ENCODE measurements at regions not wholly inside any gene's neighbourhood (a gene's known extent, or its start where the extent isn't known, plus 50 kb on each side); places are given as distances from the start of the nearest gene placed in this dataset.

DNA sequence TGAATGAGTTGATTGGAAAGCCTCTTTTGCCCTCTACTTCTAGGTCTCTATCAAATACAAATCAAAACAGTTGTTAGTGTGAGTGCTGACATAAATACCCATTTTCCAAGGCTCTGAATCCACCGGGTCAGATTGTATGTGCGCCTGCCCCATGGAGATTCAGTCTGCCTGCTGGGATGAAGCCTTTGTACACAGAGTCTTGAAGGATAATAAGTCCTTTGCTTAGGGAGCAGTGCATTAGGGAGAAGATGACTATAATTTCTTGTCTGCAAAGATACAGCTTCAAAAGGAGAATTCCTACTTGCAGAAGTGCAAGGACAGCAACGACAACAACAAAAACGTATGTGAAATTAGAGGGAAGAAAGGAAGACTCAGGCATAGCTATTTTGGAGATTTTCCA lies 90.3 kb upstream of the VRK1 start:
- Histone ChIP-seq H3K36me3 (ENCODE audit: insufficient read depth, low read length) (no peaks in the 10 kb centered on the region), H3K9me2 (replicated peaks; ENCODE audit: low read depth, low read length) (no peaks in the 10 kb centered on the region), H3F3A (ENCODE audit: low read depth) (no peaks in the 10 kb centered on the region), H3K79me2 (ENCODE audit: insufficient read depth, low read length) (no peaks in the 10 kb centered on the region), H3K4me2 (ENCODE audit: low read depth, low read length, poor library complexity, severe bottlenecking) (no peak overlapping the region), H2AFZ (ENCODE audit: low read length) (no peak overlapping the region), H3K4me3 (ENCODE audit: low read length, poor library complexity, severe bottlenecking) (no peak overlapping the region), H3K9ac (ENCODE audit: low read depth, low read length, poor library complexity, severe bottlenecking) (no peak overlapping the region), H4K20me1 (ENCODE audit: insufficient read depth, low read length, poor library complexity, severe bottlenecking) (no peaks in the 10 kb centered on the region), H3K9me3 (ENCODE audit: insufficient read depth, low read depth, low read length) (no peaks in the 10 kb centered on the region), H3K27me3 (ENCODE audit: insufficient read depth, low read length, poor library complexity, severe bottlenecking) (no peaks in the 10 kb centered on the region), H3K4me1 (ENCODE audit: insufficient read depth, low read length, poor library complexity, severe bottlenecking) (no peaks in the 10 kb centered on the region)
- TF ChIP-seq, protein P1, sequence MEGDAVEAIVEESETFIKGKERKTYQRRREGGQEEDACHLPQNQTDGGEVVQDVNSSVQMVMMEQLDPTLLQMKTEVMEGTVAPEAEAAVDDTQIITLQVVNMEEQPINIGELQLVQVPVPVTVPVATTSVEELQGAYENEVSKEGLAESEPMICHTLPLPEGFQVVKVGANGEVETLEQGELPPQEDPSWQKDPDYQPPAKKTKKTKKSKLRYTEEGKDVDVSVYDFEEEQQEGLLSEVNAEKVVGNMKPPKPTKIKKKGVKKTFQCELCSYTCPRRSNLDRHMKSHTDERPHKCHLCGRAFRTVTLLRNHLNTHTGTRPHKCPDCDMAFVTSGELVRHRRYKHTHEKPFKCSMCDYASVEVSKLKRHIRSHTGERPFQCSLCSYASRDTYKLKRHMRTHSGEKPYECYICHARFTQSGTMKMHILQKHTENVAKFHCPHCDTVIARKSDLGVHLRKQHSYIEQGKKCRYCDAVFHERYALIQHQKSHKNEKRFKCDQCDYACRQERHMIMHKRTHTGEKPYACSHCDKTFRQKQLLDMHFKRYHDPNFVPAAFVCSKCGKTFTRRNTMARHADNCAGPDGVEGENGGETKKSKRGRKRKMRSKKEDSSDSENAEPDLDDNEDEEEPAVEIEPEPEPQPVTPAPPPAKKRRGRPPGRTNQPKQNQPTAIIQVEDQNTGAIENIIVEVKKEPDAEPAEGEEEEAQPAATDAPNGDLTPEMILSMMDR (conservative IDR thresholded peaks at IDR 0.05; ENCODE audit: low read length): no peak
- TF ChIP-seq EZH2phosphoT487 (IDR thresholded peaks at IDR 0.05; ENCODE audit: borderline replicate concordance): no peak

DNA sequence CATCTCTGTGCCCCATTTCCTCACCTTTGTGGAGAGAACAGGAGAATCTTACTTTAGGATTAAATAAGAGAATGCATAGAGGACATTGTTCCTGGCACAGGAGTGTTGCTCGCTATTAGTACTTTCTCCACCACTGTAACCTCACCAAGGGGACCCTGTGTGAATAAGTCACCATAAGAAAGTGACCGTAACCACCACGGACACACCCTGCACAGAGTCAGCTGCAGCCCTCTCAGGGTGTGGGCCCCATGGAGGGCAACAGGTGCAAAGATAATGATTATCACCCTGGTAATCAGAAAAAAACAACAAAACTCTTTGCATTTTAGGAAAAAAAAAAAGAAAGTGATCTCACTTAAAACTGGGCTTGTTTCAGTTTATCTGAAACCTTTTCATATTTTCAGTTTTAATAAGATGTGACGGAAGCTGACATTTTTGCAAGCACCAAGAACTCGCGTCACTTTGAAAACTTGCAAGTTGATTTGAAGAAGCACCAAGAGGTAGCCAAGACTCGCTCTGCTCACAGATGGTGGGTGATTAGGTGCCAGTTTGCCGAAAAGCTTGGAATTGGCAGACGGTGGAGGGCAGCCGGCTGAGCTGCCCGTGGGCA lies 87.0 kb upstream of the VRK1 start:
- no peaks in the 10 kb centered on the region for H3K27me3 ChIP-seq (ENCODE audit: insufficient read depth, low read length, poor library complexity, severe bottlenecking)
- H3K4me1 ChIP-seq (ENCODE audit: insufficient read depth, low read length, poor library complexity, severe bottlenecking): no peaks in the 10 kb centered on the region
- no peaks in the 10 kb centered on the region for H3K36me3 ChIP-seq (ENCODE audit: insufficient read depth, low read length)
- H3F3A ChIP-seq (ENCODE audit: low read depth): no peaks in the 10 kb centered on the region
- no peak overlapping the region for H2AFZ ChIP-seq (ENCODE audit: low read length)
- H3K9me3 ChIP-seq (ENCODE audit: insufficient read depth, low read depth, low read length): no peaks in the 10 kb centered on the region
- no peaks in the 10 kb centered on the region for H3K79me2 ChIP-seq (ENCODE audit: insufficient read depth, low read length)
- no peaks in the 10 kb centered on the region for H4K20me1 ChIP-seq (ENCODE audit: insufficient read depth, low read length, poor library complexity, severe bottlenecking)
- H3K9ac ChIP-seq (ENCODE audit: low read depth, low read length, poor library complexity, severe bottlenecking): no peak overlapping the region
- H3K4me2 ChIP-seq (ENCODE audit: low read depth, low read length, poor library complexity, severe bottlenecking): no peak overlapping the region
- H3K9me2 ChIP-seq (replicated peaks; ENCODE audit: low read depth, low read length): no peaks in the 10 kb centered on the region
- no peak overlapping the region for H3K4me3 ChIP-seq (ENCODE audit: low read length, poor library complexity, severe bottlenecking)
- TF ChIP-seq, protein P1 (conservative IDR thresholded peaks at IDR 0.05; ENCODE audit: low read length): no peak
- TF ChIP-seq EZH2phosphoT487 (IDR thresholded peaks at IDR 0.05; ENCODE audit: borderline replicate concordance): no peak

DNA sequence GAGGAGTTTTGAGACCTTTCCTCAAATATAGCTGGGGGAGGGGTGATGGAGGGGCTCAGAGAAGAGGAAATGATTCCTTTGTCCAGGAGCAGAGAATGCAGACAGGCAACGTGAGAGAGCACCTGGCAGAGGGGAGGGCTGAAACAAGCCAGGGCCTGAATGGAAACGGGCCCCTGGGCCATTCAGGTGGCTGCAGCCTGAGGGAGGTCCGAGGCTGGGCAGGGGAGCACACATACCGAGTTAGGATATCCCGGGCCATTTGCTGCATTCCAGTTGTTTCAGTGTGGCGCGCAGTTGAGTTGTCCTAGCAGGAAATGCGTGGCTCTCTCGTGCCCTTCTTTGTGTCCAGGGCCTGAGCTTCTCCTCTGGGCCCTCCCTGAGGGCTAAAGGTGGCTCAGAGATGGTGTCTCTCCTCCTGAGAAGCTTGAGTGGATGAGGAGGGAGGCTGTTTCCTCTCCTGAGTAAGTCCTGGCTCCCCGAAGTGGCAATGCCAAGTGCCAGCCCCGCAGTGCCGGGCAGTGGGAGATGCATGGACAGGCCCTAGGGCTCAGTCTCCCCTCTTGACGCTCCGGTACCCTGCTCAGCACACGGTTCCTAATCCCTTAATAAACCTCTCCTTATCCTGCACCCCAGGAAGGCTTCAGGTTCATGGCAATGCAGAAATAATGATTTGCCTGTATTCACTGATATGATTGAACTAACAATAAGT lies 85.5 kb upstream of the VRK1 start:
- Histone ChIP-seq H3K4me3 (ENCODE audit: low read length, poor library complexity, severe bottlenecking) (no peak overlapping the region), H2AFZ (ENCODE audit: low read length) (no peak overlapping the region)

More for the DNA sequence above, 85.5 kb upstream of the VRK1 start:
- H4K20me1 ChIP-seq (ENCODE audit: insufficient read depth, low read length, poor library complexity, severe bottlenecking): no peaks in the 10 kb centered on the region
- H3K4me1 ChIP-seq (ENCODE audit: insufficient read depth, low read length, poor library complexity, severe bottlenecking): no peaks in the 10 kb centered on the region
- no peaks in the 10 kb centered on the region for H3K79me2 ChIP-seq (ENCODE audit: insufficient read depth, low read length)
- no peak overlapping the region for H3K4me2 ChIP-seq (ENCODE audit: low read depth, low read length, poor library complexity, severe bottlenecking)
- no peaks in the 10 kb centered on the region for H3K9me2 ChIP-seq (replicated peaks; ENCODE audit: low read depth, low read length)
- H3K27me3 ChIP-seq (ENCODE audit: insufficient read depth, low read length, poor library complexity, severe bottlenecking): no peaks in the 10 kb centered on the region
- TF ChIP-seq EZH2phosphoT487 (IDR thresholded peaks at IDR 0.05; ENCODE audit: borderline replicate concordance): no peak
- TF ChIP-seq, protein P1 (conservative IDR thresholded peaks at IDR 0.05; ENCODE audit: low read length): no peak
- H3F3A ChIP-seq (ENCODE audit: low read depth): no peaks in the 10 kb centered on the region
- H3K9ac ChIP-seq (ENCODE audit: low read depth, low read length, poor library complexity, severe bottlenecking): no peak overlapping the region
- H3K9me3 ChIP-seq (ENCODE audit: insufficient read depth, low read depth, low read length): no peaks in the 10 kb centered on the region
- no peaks in the 10 kb centered on the region for H3K36me3 ChIP-seq (ENCODE audit: insufficient read depth, low read length)
